HAP-1 (cell line): ENCODE measurements at regions not wholly inside any gene's neighbourhood (a gene's known extent, or its start where the extent isn't known, plus 50 kb on each side); places are given as distances from the start of the nearest gene placed in this dataset.

ENCODE experiments used
- DNase-seq, 2 experiments: peaks; one replicate each; pipeline ENCODE4 v3.0.0-alpha.2; 2016 to 2020; ENCODE audit warnings: low spot score in 2 of 2
- H3K27me3 ChIP-seq: fragments of 250-450 bp; sonication (Bioruptor Pico); 2 replicates; pipeline ENCODE4 v1.5.1; 2020; ENCODE audit warnings: low read depth, mild to moderate bottlenecking, moderate library complexity
- H3K36me3 ChIP-seq: fragments of 250-450 bp; sonication (Bioruptor Pico); replicated peaks from 2 replicates; pipeline ENCODE4 v1.5.1; 2020; ENCODE audit warnings: mild to moderate bottlenecking
- H3K4me1 ChIP-seq: fragments of 250-450 bp; sonication (Bioruptor Pico); 2 replicates; pipeline ENCODE4 v1.5.1; 2020; ENCODE audit warnings: mild to moderate bottlenecking
- H3K4me3 ChIP-seq: fragments of 250-450 bp; sonication (Bioruptor Pico); 2 replicates; pipeline ENCODE4 v1.5.1; 2020; ENCODE audit warnings: mild to moderate bottlenecking, moderate library complexity
- H3K9me3 ChIP-seq: fragments of 250-450 bp; sonication (Bioruptor Pico); 2 replicates; pipeline ENCODE4 v1.5.1; 2020; ENCODE audit warnings: mild to moderate bottlenecking, moderate library complexity
- in situ Hi-C: fragments of 300-500 bp; cut with MboI; formaldehyde crosslinking; loops from 3 replicates; pipeline ENCODE4 v1.14.3; 2020; ENCODE audit warnings: low sequenced_read_pairs, inconsistent platforms, mixed read lengths

DNA sequence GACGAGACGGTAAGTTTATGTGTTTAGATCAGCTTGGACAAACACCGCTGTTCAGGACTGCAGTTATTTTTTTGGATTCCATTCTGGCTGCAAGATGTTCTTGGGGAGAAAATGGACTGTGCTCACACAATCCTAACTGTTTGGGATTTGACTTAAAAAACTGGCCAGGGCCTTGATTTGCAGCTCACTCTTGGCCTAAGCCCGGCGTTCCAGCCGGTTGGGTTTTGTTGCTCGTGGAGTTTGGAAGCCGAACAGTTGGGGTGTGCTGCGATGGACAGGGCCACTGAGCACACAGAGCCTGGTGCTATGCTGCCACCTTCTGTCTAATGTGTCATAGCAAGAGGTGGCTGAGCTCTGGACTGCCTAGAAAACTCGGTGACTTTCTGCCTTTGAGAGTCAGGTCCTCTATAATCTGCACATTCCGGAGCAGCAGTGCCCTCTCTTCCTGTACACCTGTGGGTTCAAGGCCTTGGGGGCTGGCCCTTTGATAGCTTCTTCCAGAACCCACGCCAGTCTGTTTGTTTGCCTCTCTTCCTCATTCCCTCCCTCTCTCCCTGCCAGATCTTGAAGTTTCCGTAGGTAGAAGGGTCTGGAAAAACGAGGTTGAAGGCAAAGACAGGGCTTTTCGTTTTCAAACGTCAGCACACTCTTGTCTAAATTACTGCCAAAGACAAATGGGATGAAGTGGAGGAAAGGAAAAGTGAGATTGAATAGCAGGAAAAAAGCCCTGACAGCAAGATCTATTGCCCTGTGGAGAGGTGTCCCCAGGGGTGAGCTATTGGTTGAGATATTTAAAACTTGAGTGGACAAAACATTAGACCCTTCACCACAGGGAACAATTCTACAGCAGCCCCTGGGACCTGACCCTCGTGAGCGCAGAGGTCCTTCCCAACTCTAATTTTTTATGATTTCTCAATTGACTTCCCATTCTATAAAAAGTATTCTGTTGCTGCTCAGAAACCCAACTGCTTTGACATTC is 167.5 kb upstream of the HABP2 start:
- no peaks in the 10 kb centered on the region for H3K4me1 ChIP-seq
- no peaks in the 10 kb centered on the region for H3K36me3 ChIP-seq
- in situ Hi-C loops: loop anchor here (10.0 kb wide), 1 partner anchor 821 kb away; no protein-coding TSS in a partner anchor
- no peak overlapping the region for H3K4me3 ChIP-seq
- H3K27me3 ChIP-seq: peaks cover 13% of the 10 kb centered on the region
- peak; percentile 80 to 81 for DNase-seq
- H3K9me3 ChIP-seq: no peaks in the 10 kb centered on the region

DNA sequence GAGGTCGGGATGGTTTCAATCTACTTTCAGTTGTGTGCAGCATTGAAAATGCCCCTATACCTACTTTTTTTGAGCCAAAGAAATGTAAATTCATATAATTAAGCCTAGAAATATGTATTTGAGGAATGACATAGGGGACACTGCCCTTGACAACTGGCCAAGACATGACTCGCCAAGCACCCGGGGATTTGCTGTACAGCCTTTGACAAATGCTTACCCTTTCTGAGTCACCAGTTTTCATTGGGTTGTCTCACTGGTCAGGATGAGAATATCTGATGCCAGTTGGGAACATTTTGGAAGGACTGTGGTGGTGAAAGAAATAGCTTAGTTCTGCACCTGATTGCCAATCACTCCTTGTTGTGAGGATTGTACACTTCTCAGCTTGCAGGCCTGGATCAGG is 166.8 kb upstream of the HABP2 start:
- peaks cover 13% of the 10 kb centered on the region for H3K27me3 ChIP-seq
- no peaks in the 10 kb centered on the region for H3K4me1 ChIP-seq
- in situ Hi-C loops: loop anchor here (10.0 kb wide), 1 partner anchor 821 kb away; no protein-coding TSS in a partner anchor
- no peak for DNase-seq
- no peaks in the 10 kb centered on the region for H3K36me3 ChIP-seq
- no peaks in the 10 kb centered on the region for H3K9me3 ChIP-seq
- no peak overlapping the region for H3K4me3 ChIP-seq

DNA sequence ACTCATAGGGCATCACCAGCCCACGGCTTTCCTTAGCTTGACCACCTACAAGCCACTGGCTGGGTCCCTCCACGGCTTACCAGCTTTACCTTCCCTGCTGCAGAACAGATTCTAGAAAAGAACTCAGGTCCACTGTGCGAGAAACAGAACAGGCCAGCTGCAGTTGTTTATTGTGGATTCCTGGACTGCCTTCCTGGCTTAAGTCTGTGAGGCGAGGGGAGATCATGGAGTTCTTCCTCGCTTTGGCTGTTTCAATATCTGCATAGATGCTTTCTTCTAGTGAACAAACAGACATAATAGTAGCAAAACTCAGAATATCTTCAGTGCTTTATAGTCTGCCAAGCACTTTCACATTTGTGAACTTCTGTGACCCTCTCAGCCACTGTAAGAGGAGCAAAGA is 162.9 kb upstream of the HABP2 start:
- Histone ChIP-seq H3K4me3 (no peak overlapping the region), H3K9me3 (no peaks in the 10 kb centered on the region), H3K36me3 (no peaks in the 10 kb centered on the region), H3K27me3 (no peaks in the 10 kb centered on the region), H3K4me1 (no peaks in the 10 kb centered on the region)
- in situ Hi-C loops: loop anchor here (10.0 kb wide), 1 partner anchor 825 kb away; no protein-coding TSS in a partner anchor
- DNase-seq: no peak

DNA sequence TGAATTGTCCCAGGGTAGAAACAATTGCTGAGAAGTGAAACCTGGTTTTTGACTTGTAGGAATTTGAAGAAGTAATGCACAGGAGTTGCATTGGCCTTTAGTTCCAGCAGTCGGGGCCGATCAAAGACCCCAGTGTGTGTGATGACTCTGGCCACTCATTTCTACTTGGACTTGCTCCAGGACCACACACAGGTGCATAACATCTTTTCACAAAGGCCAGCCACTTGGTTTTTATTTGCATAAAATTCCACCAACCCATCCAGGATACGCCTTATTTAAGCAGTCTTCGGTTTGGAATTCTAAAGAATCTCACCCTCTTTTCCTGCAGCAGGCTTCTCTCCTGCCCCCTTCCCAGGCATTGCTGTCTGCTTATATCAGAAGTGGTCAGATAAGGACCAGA is 162.0 kb upstream of the HABP2 start:
- no peak for DNase-seq
- Histone ChIP-seq H3K36me3 (no peaks in the 10 kb centered on the region), H3K4me1 (no peaks in the 10 kb centered on the region), H3K9me3 (no peaks in the 10 kb centered on the region), H3K27me3 (no peaks in the 10 kb centered on the region), H3K4me3 (no peak overlapping the region)
- in situ Hi-C loops: no loop called here

DNA sequence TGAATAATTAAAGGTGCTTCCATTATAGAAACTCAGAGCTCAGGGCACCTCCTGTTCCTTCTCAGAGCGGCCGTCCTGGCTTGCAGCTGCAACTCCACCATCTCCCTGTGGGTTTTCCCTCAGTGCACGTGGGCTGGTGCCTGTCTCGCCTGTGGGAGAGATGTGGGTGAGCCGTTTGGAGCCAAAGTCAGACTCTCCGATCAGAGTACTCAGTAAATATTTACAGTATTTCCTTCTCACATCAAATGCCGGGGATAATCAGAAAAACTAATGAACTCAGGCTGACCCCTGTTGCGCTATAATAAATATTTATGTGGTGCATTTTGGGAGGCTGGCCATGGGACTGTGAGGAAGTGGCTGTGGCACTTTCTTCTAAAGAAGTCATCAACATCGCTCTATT is 155.8 kb upstream of the HABP2 start:
- no peaks in the 10 kb centered on the region for H3K9me3 ChIP-seq
- no peak for DNase-seq
- H3K4me1 ChIP-seq: no peaks in the 10 kb centered on the region
- H3K4me3 ChIP-seq: no peak overlapping the region
- no peaks in the 10 kb centered on the region for H3K36me3 ChIP-seq
- H3K27me3 ChIP-seq: 0 out of 2 replicates have a peak, but pooled peaks cover 2% of the 10 kb centered on the region
- in situ Hi-C loops: no loop called here

DNA sequence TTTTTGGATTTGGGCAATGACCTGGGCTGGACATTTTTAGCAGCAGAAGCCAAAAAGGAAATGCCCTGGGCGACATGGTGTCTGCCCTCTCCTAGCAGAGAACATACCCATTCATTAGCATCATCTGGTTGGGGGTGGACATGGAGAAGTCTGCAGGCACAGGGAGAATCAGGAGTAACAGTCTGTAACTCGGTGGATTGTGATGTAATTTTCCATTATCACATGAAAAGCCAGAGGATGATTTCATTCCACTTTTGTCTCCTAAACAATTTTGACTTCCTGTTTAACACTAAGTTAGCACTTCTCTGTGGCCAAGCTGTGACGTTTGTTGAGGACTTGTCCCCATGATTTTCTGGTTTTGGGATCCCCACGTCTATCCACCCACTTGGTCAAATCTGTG is 153.8 kb upstream of the HABP2 start:
- in situ Hi-C loops: no loop called here
- Histone ChIP-seq H3K4me3 (no peak overlapping the region), H3K27me3 (0 out of 2 replicates have a peak, but pooled peaks cover 2% of the 10 kb centered on the region), H3K4me1 (no peaks in the 10 kb centered on the region), H3K36me3 (no peaks in the 10 kb centered on the region), H3K9me3 (no peaks in the 10 kb centered on the region)
- DNase-seq: no peak

DNA sequence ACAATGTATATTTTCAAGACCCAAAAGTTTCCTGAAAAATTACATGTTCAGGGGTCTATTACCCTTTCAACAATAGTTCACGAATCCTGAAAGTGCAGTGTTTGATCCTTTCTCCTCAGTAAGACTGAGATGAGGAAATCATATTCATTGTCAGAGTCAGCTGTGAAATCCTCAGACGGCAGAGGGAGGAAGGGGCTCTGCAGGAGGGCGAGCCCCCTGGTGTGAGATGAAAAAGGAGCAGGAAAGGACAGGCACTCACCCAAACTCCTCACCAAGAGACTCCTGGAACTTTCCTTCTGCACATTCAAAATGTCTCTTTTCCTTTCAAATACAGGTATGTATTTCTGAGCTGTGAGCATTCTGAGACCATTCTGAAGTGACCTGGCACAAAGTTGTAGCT is 150.3 kb upstream of the HABP2 start:
- Histone ChIP-seq H3K9me3 (no peaks in the 10 kb centered on the region), H3K4me1 (no peaks in the 10 kb centered on the region), H3K27me3 (0 out of 2 replicates have a peak, but pooled peaks cover 2% of the 10 kb centered on the region), H3K36me3 (no peaks in the 10 kb centered on the region), H3K4me3 (no peak overlapping the region)
- no peak for DNase-seq
- in situ Hi-C loops: no loop called here

DNA sequence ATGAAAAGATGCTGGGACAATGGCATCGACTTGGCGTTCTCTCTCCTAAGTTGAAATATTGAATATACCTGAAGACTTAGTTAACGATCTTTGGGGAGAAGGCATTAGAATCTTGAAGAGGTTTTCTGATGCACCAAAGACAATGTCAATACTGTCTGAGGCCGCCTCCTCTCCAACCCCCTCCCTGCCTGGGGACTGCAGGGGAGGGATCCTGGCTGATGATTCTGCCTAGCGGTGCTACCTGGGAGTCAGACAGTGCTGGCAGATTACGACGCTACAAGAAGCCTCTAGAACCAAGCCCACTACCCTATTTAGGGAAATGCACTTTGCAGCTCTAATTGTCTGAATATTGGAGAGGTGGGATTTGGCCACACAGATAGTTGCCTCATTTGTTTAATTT is 145.6 kb upstream of the HABP2 start:
- Histone ChIP-seq H3K9me3 (no peaks in the 10 kb centered on the region), H3K4me1 (no peaks in the 10 kb centered on the region), H3K36me3 (no peaks in the 10 kb centered on the region), H3K27me3 (peaks cover 4% of the 10 kb centered on the region), H3K4me3 (no peak overlapping the region)
- DNase-seq: no peak
- in situ Hi-C loops: no loop called here

DNA sequence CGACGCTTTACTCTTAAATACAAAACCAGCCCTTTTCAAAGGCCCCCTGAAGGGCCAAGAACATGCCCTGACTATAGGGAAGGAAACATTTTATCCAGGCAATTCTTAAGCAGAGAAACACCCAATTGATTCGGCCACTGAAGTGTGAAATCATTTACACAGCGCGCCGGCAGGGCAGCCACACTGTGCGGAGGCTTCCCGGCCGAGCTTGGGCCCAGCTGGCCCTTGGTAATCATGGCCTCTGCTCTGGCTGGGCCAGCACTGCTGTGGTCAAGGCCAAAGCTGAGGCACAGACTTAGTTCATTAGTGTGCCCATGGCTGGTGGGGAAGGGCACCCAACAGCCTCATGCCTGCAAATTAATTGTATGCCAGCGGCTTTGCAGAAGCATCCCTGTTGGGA is 143.7 kb upstream of the HABP2 start:
- DNase-seq: no peak
- Histone ChIP-seq H3K27me3 (peaks cover 4% of the 10 kb centered on the region), H3K4me1 (no peaks in the 10 kb centered on the region), H3K36me3 (no peaks in the 10 kb centered on the region), H3K9me3 (no peaks in the 10 kb centered on the region), H3K4me3 (no peak overlapping the region)
- in situ Hi-C loops: no loop called here

DNA sequence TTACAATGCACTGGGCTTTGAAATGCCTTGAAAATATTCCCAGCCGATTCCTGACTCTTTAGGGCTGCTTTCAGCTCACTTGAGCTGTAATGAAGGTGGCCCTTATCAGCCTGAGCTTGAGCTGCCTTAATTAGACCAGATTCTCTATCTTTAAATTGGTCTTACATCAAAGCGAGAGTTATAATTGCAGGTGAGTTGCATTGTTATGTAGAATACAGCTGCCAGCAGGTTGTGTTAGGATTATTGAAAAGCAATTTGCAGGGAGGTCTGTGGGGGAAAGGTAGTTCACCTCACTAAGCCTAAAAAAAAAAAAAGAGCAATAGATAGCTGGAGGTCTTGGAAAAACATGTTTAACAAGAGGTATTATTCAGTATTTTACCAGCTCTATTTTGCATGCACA is 142.2 kb upstream of the HABP2 start:
- H3K27me3 ChIP-seq: peaks cover 4% of the 10 kb centered on the region
- in situ Hi-C loops: no loop called here
- H3K4me3 ChIP-seq: no peak overlapping the region
- H3K36me3 ChIP-seq: no peaks in the 10 kb centered on the region
- DNase-seq: no peak
- no peaks in the 10 kb centered on the region; the same call in 1 of the 2 replicates for H3K9me3 ChIP-seq
- no peaks in the 10 kb centered on the region for H3K4me1 ChIP-seq

DNA sequence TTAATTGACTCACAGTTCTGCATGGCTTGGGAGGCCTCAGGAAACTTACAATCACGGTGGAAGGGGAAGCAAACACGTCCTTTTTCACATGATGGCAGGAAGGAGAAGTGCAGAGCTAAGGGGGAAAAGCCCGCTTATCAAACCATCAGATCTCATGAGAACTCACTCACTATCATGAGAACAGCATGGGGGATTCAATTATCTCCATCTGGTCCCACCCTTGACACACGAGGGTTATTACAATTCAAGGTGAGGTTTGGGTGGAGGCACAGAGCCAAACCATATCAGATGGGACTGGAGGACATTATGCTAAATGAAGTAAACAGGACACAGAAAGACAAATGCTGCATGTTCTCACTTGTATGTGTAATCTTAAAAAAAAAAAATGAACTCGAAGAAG is 141.4 kb upstream of the HABP2 start:
- Histone ChIP-seq H3K27me3 (peaks cover 4% of the 10 kb centered on the region), H3K4me1 (no peaks in the 10 kb centered on the region), H3K4me3 (no peak overlapping the region), H3K36me3 (no peaks in the 10 kb centered on the region), H3K9me3 (no peaks in the 10 kb centered on the region; the same call in 1 of the 2 replicates)
- DNase-seq: no peak
- in situ Hi-C loops: no loop called here

DNA sequence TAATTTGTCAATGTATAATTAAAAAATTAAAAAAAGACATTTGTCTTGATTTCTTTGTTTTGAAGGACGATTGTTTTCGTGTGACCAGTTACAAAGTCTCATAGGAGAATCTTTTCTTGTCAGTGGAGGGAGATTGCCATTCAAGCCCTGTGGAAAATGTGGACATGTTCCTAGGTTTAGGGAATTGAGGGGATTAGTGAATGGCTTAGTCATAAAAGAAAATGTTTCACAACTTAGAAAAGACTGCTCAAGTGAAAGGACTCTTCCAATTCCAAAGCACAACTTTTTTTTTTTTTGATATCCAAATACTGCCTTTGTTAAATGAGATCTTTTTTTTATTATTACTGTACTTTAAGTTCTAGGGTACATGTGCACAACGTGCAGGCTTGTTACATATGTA is 140.7 kb upstream of the HABP2 start:
- Histone ChIP-seq H3K9me3 (no peaks in the 10 kb centered on the region; the same call in 1 of the 2 replicates), H3K4me1 (no peaks in the 10 kb centered on the region), H3K4me3 (no peak overlapping the region), H3K27me3 (peaks cover 4% of the 10 kb centered on the region), H3K36me3 (no peaks in the 10 kb centered on the region)
- no peak for DNase-seq
- in situ Hi-C loops: no loop called here

DNA sequence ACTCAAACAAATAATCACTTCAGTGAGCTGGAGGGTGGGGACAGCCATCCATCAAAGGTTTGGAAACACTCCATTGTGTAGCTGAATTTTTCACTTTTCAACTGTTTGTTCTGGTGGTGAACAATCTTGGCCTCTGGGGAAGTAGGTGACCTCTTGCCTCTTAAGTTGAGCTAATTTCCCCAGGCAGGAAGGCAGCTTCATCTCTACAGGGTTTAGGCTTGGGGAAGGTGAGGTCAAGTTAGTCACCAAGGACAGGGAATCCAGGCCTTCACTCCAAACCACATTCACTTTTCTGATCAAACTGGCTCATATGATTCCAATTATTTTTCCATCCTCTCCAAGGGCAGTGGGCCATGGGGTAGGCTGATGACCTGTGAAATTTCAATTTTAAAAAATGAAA is 138.3 kb upstream of the HABP2 start:
- Histone ChIP-seq H3K36me3 (no peaks in the 10 kb centered on the region), H3K27me3 (peaks cover 4% of the 10 kb centered on the region; the same call in 1 of the 2 replicates), H3K4me1 (no peaks in the 10 kb centered on the region), H3K4me3 (no peak overlapping the region), H3K9me3 (no peaks in the 10 kb centered on the region; the same call in 1 of the 2 replicates)
- DNase-seq: no peak
- in situ Hi-C loops: no loop called here

DNA sequence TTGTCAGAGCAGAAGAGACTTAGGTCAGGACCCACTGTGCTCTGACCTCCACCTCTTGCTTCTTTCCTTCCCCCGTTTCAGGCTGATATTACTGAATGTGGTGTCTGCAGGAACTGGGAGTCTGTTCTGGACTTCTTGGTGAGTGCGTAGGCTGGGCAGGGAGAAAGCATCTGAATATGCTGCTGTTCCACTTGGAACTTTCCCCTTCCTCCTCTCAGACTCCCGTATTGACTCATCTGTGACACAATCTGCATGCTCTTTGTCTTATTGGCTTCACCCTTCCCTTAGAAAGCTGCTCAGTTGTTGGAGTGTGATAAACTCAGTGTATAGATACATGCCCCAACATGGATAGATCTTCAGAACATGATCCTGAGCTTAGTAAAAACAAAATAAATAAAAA is 137.6 kb upstream of the HABP2 start:
- no peak for DNase-seq
- Histone ChIP-seq H3K9me3 (no peaks in the 10 kb centered on the region; the same call in 1 of the 2 replicates), H3K4me1 (no peaks in the 10 kb centered on the region), H3K36me3 (no peaks in the 10 kb centered on the region), H3K27me3 (peaks cover 2% of the 10 kb centered on the region; the same call in 1 of the 2 replicates), H3K4me3 (no peak overlapping the region)
- in situ Hi-C loops: no loop called here
